ENCODE measurements at regions not wholly inside any gene's neighbourhood (a gene's known extent, or its start where the extent isn't known, plus 50 kb on each side); places are given as distances from the start of the nearest gene placed in this dataset.

- DNase-seq (ENCODE audit: low spot score): no peak
- peaks cover 0 to 2% (median 1%) of the 10 kb centered on the region in 4 donors for H3K36me3 ChIP-seq (ENCODE audit: control insufficient read depth in 4 of 4, insufficient read depth in 3 of 4, low read depth in 1 of 4, low read length in 3 of 4)
- H3K9me3 ChIP-seq (ENCODE audit: control insufficient read depth in 4 of 4, low read length in 3 of 4): no peaks in the 10 kb centered on the region
- no peak overlapping the region for H3K4me3 ChIP-seq (ENCODE audit: low read depth in 1 of 3, low read length in 3 of 3)
- no peak overlapping the region for H3K9ac ChIP-seq (ENCODE audit: low read depth in 1 of 2, low read length in 2 of 2)
- TF ChIP-seq JUND (IDR thresholded peaks at IDR 0.05) (no peak), SP1 (IDR thresholded peaks at IDR 0.05) (no peak), NR2F2 (IDR thresholded peaks at IDR 0.05) (no peak), FOXA1 (IDR thresholded peaks at IDR 0.05) (no peak), YY1 (IDR thresholded peaks at IDR 0.05) (no peak), HNF4G (IDR thresholded peaks at IDR 0.05) (no peak)
- H3K4me1 ChIP-seq (ENCODE audit: control insufficient read depth in 4 of 4, insufficient read depth in 4 of 4, low read length in 3 of 4): no peaks in the 10 kb centered on the region
- H3K27ac ChIP-seq (ENCODE audit: low read depth in 1 of 2, low read length in 2 of 2): no peak overlapping the region
- 95% methylated on average over 14 of the region's 14 CpGs for WGBS
- H3K27me3 ChIP-seq (ENCODE audit: control insufficient read depth in 4 of 4, insufficient read depth in 4 of 4, low read length in 3 of 4): no peaks in the 10 kb centered on the region
Measured at GRCh38 chr15:62736756-62737155, 305.8 kb upstream of the TPM1 start.

- Histone ChIP-seq H3K4me1 (ENCODE audit: control insufficient read depth in 4 of 4, insufficient read depth in 4 of 4, low read length in 3 of 4) (peaks cover 0 to 4% (median under 1%) of the 10 kb centered on the region in 4 donors), H3K9me3 (ENCODE audit: control insufficient read depth in 4 of 4, low read length in 3 of 4) (no peaks in the 10 kb centered on the region), H3K27me3 (ENCODE audit: control insufficient read depth in 4 of 4, insufficient read depth in 4 of 4, low read length in 3 of 4) (no peaks in the 10 kb centered on the region), H3K4me3 (ENCODE audit: low read depth in 1 of 3, low read length in 3 of 3) (no peak overlapping the region), H3K27ac (ENCODE audit: low read depth in 1 of 2, low read length in 2 of 2) (no peak overlapping the region), H3K36me3 (ENCODE audit: control insufficient read depth in 4 of 4, insufficient read depth in 3 of 4, low read depth in 1 of 4, low read length in 3 of 4) (peaks cover 0 to 2% (median 1%) of the 10 kb centered on the region in 4 donors), H3K9ac (ENCODE audit: low read depth in 1 of 2, low read length in 2 of 2) (no peak overlapping the region)
- TF ChIP-seq FOXA2 (IDR thresholded peaks at IDR 0.05): no peak
- no peak for TF ChIP-seq RXRA (IDR thresholded peaks at IDR 0.05)
- TF ChIP-seq ZBTB33 (IDR thresholded peaks at IDR 0.05): no peak
- no peak for TF ChIP-seq RAD21 (IDR thresholded peaks at IDR 0.05)
- no peak for TF ChIP-seq MAX (IDR thresholded peaks at IDR 0.05)
- TF ChIP-seq YY1 (IDR thresholded peaks at IDR 0.05): no peak
- no peak for DNase-seq (ENCODE audit: low spot score)
- 93% methylated on average over 4 of the region's 4 CpGs for WGBS
Measured at GRCh38 chr15:62737551-62737950, 305.0 kb upstream of the TPM1 start.

GRCh38 chr15:62739082-62739481 is 303.5 kb upstream of the TPM1 start:
- no peak for TF ChIP-seq NR2F2 (IDR thresholded peaks at IDR 0.05)
- TF ChIP-seq CTCF (IDR thresholded peaks at IDR 0.05; ENCODE audit: low read depth, low read length, missing input control): no peak
- TF ChIP-seq ZBTB33 (IDR thresholded peaks at IDR 0.05): no peak
- no peak for TF ChIP-seq JUND (IDR thresholded peaks at IDR 0.05)
- TF ChIP-seq MAX (IDR thresholded peaks at IDR 0.05): no peak
- TF ChIP-seq SP1 (IDR thresholded peaks at IDR 0.05): no peak
- TF ChIP-seq RXRA (IDR thresholded peaks at IDR 0.05): no peak
- TF ChIP-seq YY1 (IDR thresholded peaks at IDR 0.05): no peak
- no peak for TF ChIP-seq HNF4G (IDR thresholded peaks at IDR 0.05)
- TF ChIP-seq TAF1 (conservative IDR thresholded peaks at IDR 0.05): no peak
- no peak for TF ChIP-seq ATF3 (IDR thresholded peaks at IDR 0.05)
- TF ChIP-seq GABPA (IDR thresholded peaks at IDR 0.05 in 1 of 2, conservative IDR thresholded peaks at IDR 0.05 in 1 of 2): no peak
- no peak for TF ChIP-seq FOXA1 (IDR thresholded peaks at IDR 0.05)
- no peak for TF ChIP-seq HNF4A (conservative IDR thresholded peaks at IDR 0.05)
- TF ChIP-seq FOXA2 (IDR thresholded peaks at IDR 0.05): no peak
- no peak overlapping the region for H3K4me3 ChIP-seq (ENCODE audit: low read depth in 1 of 3, low read length in 3 of 3)
- 93% methylated on average over 4 of the region's 4 CpGs for WGBS
- peaks cover 0 to 2% (median 1%) of the 10 kb centered on the region in 4 donors for H3K36me3 ChIP-seq (ENCODE audit: control insufficient read depth in 4 of 4, insufficient read depth in 3 of 4, low read depth in 1 of 4, low read length in 3 of 4)
- H3K9ac ChIP-seq (ENCODE audit: low read depth in 1 of 2, low read length in 2 of 2): no peak overlapping the region
- no peaks in the 10 kb centered on the region for H3K9me3 ChIP-seq (ENCODE audit: control insufficient read depth in 4 of 4, low read length in 3 of 4)
- H3K27ac ChIP-seq (ENCODE audit: low read depth in 1 of 2, low read length in 2 of 2): no peak overlapping the region
- no peak for DNase-seq (ENCODE audit: low spot score)
- no peaks in the 10 kb centered on the region for H3K27me3 ChIP-seq (ENCODE audit: control insufficient read depth in 4 of 4, insufficient read depth in 4 of 4, low read length in 3 of 4)
- peaks cover 0 to 4% (median 1%) of the 10 kb centered on the region in 4 donors for H3K4me1 ChIP-seq (ENCODE audit: control insufficient read depth in 4 of 4, insufficient read depth in 4 of 4, low read length in 3 of 4)

Data from liver (tissue), 8 donors.